GM21381 (cell line): ENCODE measurements at regions not wholly inside any gene's neighbourhood (a gene's known extent, or its start where the extent isn't known, plus 50 kb on each side); places are given as distances from the start of the nearest gene placed in this dataset.
"Not testable (repeated sequence)": the region's sequence is repeated elsewhere in the genome, so short reads cannot be mapped to it uniquely, and the experiment has no call there.

Source experiments
- ATAC-seq: cut with Tn5 transposase; IDR thresholded peaks from one replicate; pipeline ENCODE4 v1.9.1; 2021; ENCODE audit warnings: mild to moderate bottlenecking, moderate library complexity; ENCODE audit not compliant: unreplicated experiment

DNA sequence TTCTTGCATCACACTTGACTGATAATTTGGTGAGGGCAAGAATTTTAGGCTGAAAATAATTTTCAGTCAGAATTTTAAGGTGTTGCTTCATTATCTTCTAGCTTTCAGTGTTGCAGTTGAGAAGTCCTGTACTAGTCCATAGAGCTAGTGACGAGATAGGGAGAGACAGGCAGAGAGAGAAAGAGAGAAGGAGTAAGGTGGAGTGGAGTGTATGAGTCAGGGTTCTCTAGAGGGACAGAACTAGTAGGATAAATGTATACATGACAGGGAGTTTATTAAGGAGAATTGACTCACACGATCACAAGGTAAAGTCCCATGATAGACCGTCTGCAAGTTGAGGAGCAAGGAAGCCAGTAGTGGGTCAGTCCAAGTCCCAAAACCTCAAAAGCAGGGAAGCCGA lies 127.2 kb downstream of the UTP18 start:
- no peak for ATAC-seq

DNA sequence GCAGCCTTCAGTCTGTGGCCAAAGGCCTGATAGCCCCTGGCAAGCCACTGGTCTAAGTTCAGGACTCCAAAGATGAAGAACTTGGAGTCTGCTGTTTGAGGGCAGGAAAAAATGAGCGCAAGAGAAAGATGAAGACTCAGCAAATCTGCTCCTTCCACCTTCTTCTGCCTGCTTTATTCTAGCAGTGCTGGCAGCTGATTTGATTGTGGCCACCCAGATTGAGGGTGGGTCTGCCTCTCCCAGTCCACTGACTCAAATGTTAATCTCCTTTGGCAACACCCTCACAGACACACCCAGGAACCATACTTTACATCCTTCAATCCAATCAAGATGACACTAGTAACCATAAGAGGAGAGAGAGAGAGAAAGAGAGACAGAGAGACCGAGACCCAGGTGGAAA lies 127.6 kb downstream of the UTP18 start:
- ATAC-seq: no peak

DNA sequence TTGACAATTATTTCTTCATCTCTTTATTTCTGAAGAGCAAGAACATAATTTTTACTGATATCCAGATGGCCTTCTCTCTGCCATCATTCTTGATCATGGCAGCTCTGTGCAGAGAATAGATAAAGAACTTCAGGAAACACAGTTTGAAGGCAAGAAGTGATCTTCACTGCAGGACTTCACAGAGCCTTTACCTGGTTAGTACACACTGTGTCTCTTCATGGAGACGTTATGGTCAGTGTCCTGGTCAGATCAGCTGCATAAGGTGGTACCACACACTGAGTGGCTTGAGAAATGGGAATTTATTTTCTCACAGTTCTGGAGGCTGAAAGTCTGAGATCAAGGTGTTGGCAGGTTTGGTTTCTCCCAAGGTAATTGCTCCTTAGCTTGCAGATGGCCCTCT lies 129.5 kb downstream of the UTP18 start:
- ATAC-seq: no peak

DNA sequence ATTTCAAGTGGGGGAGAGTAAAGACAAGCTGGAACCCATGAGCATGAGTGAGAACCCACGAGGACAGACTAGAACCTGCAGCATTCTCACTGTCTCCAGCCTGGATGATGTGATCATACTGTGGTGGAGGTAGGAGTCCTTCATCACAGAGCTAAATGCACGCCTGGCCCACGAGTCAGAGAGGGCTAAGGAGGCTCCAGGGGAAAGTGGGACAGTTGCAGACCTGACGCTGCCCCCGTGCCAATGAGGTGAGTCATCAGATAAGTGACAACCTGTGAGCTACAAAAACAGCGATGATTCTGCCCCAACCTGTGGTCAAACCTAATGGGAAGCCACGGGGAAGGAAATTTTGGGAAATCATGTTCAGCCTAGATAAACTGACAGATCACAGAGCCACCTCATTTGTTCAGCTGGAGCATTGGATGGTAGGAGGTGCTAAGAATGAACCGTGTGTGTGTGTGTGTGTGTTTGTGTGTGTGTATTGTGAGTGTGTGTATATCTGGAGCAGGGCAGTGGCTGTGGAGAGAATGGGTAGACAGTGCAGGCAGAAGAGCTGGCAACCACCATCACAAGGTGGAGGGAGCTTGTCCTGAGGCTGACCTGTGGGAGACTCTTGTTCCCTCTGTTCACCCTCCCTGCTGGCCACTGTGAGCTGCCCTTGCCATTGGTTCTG lies 131.8 kb downstream of the UTP18 start:
- no peak for ATAC-seq

DNA sequence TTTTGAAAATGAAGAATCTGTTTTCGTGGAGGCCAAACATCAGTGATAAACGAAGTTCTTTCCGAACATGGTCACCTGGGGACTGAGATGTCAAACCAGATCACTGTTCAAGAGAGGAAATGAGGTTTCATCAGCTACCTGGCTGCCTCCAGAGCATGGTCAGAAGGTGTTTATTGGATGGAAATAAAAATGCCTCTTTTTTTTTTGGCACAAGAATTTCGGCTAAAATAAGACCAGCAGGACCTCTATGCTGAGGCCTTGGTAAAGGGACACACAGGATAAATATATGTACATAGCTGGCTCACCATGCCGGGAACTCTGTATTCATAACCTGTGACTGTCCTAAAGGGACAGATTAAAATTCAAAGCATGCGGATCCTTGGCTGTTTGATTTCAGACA lies 135.3 kb downstream of the UTP18 start:
- ATAC-seq: no peak

DNA sequence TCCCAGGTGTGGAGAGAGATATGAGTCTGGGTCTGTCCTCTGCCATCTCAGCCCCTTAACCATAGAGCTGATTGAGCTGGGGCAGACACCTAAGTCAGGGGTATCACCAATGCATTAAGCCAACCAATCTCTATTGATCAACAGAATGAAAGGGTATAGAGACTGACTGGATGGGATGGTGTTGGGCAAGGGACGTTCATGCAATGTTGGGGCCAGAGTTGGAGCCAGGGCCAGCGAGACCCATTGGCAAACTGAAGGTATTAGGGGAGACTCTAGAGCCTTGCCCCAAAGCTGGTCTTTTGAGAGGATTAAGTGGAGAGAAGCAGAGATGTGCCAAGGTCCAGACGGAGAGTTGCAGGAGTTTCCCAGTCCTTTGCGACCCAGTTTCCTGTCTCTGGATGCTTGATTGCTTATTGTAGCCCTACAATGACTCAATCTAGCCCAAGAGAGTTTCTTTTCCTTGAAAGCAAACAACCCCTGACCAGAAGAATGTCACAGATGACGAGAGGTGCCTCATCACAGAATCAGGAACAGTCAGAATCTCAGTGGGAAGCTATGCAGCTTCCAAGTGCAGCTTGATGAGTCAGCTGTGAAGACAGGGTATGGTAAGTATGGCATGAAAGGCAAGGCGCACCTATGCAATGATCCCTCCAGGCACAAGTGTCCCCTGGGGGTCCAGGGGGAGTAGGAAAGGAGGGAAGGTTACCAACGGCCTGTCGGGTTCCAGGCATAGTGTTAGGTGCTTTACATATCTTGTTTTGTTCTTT lies 137.2 kb downstream of the UTP18 start:
- no peak for ATAC-seq

DNA sequence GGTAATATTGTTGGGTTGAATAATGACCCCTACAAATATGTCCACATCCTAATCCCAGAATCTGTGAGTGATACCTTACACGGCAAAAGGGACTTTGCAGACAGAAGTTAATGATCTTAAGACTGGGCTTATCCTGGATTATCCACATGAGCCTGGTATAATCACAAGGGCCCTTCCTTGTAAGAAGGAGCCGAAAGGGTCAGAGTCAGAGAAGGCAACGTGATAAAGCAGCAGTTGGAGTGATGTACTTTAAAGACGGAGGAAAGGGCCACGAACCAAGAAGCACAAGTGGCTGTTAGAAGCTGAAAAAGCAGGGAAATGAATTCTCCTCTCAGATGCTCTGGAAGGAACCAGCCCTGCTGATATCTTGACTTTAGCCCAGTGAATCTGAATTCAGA lies 137.8 kb downstream of the UTP18 start:
- ATAC-seq: no peak

DNA sequence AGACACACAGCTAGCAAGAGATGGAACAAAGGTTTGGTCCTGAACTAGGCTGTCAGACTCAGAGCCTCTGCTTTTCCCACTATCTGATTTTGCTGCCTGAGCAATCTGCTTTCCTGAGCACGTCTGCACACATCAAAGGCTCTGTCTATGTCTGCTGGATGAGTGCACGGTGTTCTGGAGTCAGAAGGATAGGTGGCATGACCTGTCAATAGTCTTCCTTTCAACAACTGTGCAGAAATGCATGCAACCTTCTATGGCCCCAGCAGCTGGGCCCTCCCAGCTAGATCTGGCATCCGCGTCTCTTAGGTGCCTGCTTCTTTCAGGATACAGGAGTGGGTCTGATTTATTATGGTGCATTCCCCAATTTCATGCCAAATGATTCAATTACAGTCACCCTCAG lies 138.3 kb downstream of the UTP18 start:
- ATAC-seq: no peak

DNA sequence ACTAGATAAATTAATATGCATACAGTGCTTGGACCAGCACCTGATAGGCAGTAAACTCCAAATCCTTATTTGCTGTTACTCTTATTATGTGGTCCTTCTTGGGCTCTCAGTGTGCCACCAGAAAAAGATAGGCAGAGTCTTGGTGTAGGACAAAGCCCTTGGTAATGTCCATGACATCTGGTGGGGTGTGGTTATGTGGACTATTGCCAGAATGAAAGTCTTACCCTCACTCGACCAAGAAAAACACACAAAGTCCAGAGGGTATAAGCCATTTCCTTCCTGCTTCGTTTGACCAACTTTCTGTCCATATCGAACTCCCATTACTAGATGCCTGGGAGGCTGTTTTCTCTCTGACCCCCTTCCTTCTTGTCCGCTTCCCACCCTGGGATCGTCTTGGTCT lies 140.9 kb downstream of the UTP18 start:
- no peak for ATAC-seq

DNA sequence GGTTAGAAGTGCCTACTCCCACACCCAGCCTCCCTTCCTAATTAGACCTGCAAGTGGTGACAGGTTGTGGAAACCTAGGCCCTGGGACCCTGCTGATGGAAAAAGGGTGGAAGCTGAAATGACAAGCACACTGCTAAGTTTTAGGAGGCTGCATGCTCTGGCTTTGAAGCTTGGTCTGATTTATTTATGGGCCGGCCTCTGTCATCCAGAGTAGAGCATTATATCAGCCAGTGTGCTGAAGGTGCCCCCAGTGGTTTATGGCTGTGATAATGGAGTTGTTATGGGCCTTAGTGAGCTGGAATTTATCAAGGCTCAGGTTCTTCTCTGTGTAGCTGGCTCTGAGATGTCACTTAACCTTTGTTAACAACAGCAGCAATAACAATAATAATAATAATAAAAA lies 142.6 kb downstream of the UTP18 start:
- ATAC-seq: no peak

DNA sequence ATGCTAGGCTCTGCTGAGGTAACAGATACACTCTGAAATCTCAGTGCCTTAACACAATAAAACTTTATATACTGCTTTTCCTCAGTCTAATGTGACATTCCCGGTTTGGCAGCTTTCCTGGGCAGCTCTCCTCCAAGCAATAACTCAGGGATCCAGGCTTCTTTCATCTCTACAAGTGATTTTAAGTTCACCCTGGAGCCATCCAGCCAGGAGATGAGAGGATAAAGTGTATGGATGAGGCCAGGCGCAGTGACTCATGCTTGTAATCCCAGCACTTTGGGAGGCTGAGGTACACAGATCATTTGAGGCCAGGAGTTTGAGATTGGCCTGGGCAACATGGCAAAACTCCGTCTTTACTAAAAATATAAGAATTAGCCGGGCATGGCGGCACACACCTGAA lies 147.2 kb downstream of the UTP18 start:
- ATAC-seq: no peak

DNA sequence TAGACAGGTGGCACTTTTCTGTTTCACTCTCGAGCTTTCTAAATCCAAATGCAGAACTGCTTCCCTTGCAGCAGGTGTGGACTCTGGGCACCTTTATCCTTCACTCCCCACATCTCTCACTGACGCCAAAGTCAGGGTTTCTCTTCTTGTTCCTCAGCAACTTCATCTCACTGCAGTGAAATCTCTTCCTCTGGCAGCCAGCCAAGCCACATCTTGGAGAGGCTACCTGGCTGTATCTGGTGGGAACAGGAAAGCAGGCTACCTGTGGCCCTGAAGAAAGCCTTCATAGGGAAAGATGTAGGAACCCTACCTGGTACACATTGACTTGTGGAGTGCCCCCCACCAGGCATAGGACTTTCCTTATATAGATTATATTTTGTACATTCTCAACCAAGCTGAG lies 159.1 kb downstream of the UTP18 start:
- ATAC-seq: no peak

DNA sequence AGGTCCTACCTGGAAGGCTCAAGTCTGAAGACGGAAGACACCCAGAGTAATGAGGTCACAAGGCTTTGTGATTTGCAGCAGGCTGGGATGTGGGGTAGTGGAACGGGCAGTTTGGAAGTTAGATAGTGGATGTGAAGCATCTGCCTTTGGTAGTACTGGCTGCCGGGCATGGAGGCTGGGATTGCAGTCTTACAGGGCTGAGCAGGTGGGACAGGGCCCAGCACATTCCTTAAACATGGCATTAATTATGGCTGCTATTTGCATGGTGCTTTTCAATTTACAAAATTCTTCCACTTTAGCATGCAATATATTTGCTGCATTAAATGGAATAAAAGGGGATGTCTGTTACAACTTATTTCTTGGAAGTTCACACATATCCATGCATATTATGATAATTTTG lies 161.2 kb downstream of the UTP18 start:
- no peak for ATAC-seq

DNA sequence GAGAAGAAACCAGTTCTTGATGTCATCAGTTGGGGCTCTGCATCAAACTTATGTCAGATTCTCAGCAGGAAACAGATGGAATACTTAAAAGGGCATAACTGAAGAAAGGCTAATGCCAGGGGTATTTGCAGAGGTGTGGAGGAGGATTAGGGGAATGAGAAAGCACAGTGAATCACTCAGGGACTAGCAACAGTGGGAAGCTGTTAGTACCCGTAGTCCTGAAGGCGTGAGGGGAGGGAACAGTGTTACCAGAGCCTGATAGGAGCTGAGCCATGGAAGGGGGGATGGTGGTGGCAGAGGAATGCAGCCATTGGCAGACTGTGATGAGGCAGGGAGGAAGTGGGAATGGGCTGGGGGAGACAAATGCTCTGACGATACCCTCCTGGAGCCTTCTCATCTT lies 162.3 kb downstream of the UTP18 start:
- ATAC-seq: no peak

DNA sequence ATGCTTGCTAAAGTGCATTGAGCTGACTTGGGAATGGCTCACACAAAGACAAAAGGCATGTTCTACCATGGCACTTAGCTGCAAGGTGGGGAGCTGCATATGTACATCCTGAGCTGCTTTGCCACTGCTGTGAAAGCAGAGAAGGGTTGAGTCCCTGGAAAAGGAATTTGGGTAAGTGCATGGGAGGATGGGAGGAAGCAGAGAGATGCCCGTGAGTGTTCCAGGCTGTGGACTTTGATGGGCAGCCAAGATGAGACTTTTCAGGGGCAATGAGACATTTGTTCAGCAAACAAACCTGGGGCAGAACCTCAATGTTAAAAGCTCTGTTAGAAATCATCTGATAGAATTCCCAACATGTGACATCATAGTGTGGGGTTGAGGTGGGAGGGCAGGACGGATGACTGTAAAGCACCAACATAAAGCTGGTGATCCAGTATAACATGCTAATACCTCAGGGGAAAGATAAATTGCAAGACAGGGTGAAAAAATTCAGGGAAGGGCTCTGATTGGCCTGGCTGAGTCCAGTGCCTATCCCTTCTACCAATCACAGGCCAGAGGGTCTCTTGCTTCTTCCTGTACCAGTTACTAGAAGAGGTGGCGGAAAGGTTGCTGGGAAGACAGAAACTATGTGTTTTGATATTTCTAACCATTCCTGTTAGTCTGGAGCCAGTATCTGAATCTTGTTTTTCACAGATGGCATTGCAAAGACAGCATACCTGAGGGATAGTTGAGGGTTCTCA lies 163.2 kb downstream of the UTP18 start:
- ATAC-seq: no peak

DNA sequence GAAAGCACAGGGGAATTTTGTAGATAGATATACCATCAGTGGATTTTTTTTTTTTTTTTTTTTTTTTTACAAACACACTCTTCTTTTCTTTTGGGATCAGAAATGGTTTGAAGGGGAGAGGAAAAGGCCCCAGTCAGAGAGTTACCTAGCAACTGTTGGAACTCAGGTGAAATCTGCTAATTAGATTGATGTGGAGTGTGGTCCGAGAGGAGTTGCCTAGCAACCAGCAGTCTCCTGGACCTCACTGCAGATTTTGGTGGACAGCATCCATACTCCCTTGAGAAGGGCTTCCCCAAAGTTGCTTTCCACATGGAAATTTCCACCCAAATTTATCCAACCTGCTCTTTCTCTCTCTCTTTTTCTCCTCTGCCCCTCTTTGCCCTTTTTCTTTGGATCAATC lies 165.4 kb downstream of the UTP18 start:
- no peak for ATAC-seq

DNA sequence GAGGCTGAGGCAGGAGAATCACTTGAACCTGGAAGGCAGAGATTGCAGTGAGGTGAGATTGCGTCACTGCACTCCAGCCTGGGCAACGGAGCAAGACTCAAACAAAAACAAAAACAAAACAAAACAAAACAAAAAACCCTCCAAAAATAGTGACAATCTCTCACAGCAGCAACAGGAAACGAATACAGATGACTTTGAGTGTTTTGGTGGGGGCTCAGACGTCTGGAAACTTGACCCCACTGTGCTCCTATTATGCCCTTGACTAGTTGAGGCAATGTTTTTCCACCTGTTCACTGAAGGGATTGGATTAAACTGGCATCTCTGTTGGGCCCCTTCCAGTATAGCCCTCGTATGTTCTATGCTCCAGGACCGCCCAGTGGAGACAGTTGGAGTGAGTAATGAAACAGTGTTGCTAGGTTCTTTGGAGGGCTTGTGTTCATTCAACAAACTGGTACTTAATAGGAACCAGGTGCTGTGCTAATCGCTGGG lies 167.0 kb downstream of the UTP18 start:
- ATAC-seq: no peak

DNA sequence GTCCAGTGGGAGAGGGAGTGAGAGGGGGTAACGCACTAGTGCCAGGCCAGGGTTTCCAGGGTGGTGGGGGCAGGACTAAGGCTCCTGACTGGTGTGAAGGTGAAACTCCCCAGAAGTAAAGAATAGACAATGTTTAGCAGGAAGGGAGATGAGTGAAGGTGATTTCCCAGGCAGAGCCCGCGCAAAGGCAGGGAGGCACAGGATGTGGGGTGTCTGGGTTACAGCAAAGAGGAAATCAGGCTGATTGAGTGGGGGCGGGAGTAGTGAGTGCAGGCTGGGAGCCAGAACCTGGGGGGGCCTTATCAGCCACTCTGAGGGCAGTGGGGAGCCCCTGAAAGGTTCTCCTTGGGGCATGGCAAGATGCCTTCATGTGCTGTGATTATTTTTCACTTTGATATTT lies 167.5 kb downstream of the UTP18 start:
- peak; percentile 76 for ATAC-seq

DNA sequence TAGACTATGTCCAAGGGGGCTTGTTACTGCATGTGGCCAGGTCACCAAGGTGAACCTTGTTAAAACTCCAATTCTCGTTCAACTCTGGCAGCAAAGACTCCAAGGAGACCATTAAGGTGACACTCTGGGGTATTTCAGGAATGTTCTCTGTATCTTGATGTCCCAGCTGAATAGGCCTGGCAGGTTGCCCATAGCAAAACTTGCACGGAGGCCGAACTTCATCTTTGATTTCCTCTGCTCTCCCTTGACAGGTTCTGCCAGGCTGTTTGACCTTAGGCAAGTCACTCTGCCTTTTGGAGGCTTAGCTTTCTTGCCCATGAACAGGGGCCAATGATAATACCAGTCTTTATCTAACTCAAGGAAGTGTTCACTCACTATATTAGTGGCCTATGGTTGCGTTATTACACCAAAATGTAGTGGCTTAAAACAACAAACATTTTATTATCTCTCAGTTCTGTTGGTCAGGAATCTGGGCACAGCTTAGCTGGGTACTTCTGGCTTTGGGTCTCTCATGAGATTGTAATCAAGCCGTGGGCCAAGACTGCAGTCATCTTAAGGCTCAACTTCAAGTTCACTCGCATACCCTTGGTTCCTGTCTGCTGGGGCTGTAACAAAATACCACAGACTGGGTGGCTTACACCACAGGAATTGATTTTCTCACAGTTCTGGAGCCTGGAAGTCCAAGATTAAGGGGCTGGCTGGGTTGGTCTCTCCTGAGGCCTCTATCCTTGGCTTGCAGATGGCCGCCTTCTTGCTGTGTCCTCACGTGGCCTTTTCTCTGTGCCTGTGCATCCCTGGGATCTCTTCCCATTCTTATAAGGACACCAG lies 168.5 kb downstream of the UTP18 start:
- ATAC-seq: no peak

DNA sequence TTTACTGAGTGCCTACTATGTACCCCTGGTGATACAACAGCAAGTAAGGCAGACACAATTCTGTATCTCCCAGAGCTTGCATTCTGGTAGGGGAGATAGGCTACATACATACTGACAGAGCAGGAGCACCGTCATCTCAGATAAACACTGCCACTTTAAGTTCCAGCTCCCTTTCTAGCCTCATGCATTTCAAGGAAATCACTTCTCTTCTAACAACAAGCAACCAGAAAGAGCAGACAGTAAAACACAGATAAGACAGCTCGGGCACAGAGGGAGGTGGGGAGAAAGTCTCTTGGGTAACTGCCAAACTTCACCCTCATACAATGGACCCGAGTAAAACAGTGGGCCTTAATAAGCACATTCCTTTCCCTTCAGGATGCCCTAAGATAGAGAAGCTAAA lies 169.6 kb downstream of the UTP18 start:
- ATAC-seq: not testable (repeated sequence)

DNA sequence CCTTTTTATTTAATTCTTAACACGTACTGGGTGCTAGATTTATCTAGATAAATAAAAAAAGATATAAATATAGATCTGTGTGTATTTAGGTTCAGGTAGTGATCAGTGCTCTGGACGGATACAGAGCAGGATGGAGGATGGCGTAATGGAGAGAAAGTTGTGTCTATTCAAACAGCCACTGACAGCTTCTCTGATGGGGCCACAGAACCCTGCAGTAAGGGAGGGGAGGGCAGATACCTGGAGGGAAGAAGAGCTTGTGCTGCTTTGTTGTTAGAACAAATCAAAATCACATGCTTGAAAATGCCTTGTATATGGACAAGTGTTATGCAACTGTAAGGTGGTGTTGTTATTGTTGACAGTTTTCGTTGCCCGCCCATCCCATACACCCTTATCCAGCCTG lies 170.2 kb downstream of the UTP18 start:
- ATAC-seq: no peak
